Activated CD8-positive, alpha-beta T cell treated with anti-CD3 and anti-CD28 coated beads for 36 hours (primary cell): ENCODE measurements at regions not wholly inside any gene's neighbourhood (a gene's known extent, or its start where the extent isn't known, plus 50 kb on each side); places are given as distances from the start of the nearest gene placed in this dataset.

Experiments
- ATAC-seq: fragments of 200-7000 bp; cut with Tn5 transposase; one replicate; pipeline ENCODE4 v1.10.0; 2021; ENCODE audit warnings: mild to moderate bottlenecking, moderate library complexity
- CTCF ChIA-PET: fragments of 350-600 bp; sonication (Branson Sonifier 250); formaldehyde crosslinking; loops from one replicate; lab custom pipeline; 2021; ENCODE audit warnings: antibody characterized with exemption; lab: Charles Lee
- POLR2A ChIA-PET: fragments of 350-600 bp; sonication (Branson Sonifier 250); formaldehyde crosslinking; loops from one replicate; lab custom pipeline; 2021; ENCODE audit warnings: antibody characterized with exemption; lab: Charles Lee
- DNase-seq: peaks from one replicate; pipeline ENCODE4 v3.0.0-alpha.2; 2020
- H3K27ac Mint-ChIP-seq: one replicate; pipeline ENCODE4 v1.8.0; 2021; ENCODE audit warnings: mild to moderate bottlenecking, mixed read lengths
- H3K27me3 Mint-ChIP-seq: one replicate; pipeline ENCODE4 v1.8.0; 2021; ENCODE audit warnings: mixed read lengths
- H3K36me3 Mint-ChIP-seq: one replicate; pipeline ENCODE4 v1.8.0; 2021; ENCODE audit warnings: low read depth, mixed read lengths
- H3K4me1 Mint-ChIP-seq: one replicate; pipeline ENCODE4 v1.8.0; 2021; ENCODE audit warnings: low read depth, mixed read lengths
- H3K4me3 Mint-ChIP-seq: one replicate; pipeline ENCODE4 v1.8.0; 2021; ENCODE audit warnings: mild to moderate bottlenecking, moderate library complexity, mixed read lengths
- H3K9me3 Mint-ChIP-seq: one replicate; pipeline ENCODE4 v1.8.0; 2021; ENCODE audit warnings: mixed read lengths
- CTCF ChIP-seq: fragments of 200-600 bp; IDR thresholded peaks from one replicate; pipeline ENCODE4 v1.8.0; 2022; ENCODE audit warnings: antibody characterized with exemption, mild to moderate bottlenecking
- intact Hi-C: fragments of 100-400 bp; cut with micrococcal nuclease; formaldehyde crosslinking; loops from one replicate; pipeline ENCODE4 v1.10.0; 2022

DNA sequence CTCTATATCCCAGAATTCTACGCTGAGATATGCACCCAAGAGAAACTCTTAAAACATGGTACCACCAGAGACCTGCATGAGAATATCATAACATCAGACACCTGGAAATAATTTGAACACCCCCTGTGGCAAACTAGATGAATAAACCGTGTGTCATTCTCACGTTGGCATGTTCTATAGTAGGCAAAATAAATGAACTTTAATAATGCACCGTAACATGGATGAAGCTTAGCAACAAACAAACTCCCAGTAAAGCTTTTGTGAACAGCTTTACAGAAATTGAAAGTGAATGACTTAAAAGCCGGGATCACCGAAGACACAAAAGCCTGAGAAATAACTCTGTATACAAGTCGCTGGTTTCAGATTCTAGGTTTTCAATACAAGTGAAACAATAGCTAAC is 1166.8 kb upstream of the CITED2 start:
- intact Hi-C loops: no loop called here
- ChIA-PET CTCF (no interaction called here), POLR2A (no interaction called here)
- Mint-ChIP-seq H3K9me3 (peaks cover under 1% of the 10 kb centered on the region), H3K4me1 (no peaks in the 10 kb centered on the region), H3K27ac (no peak overlapping the region), H3K27me3 (peaks cover under 1% of the 10 kb centered on the region), H3K4me3 (no peak overlapping the region), H3K36me3 (no peaks in the 10 kb centered on the region)
- TF ChIP-seq CTCF: no peak
- ATAC-seq (no peak), DNase-seq (no peak)

- TF ChIP-seq CTCF: no peak
- peaks cover 2% of the 10 kb centered on the region for H3K27me3 Mint-ChIP-seq
- POLR2A ChIA-PET: no interaction called here
- H3K27ac Mint-ChIP-seq: no peak overlapping the region
- CTCF ChIA-PET: no interaction called here
- peaks cover 2% of the 10 kb centered on the region for H3K9me3 Mint-ChIP-seq
- ATAC-seq (no peak), DNase-seq (no peak)
- intact Hi-C loops: no loop called here
- no peaks in the 10 kb centered on the region for H3K4me1 Mint-ChIP-seq
- no peaks in the 10 kb centered on the region for H3K36me3 Mint-ChIP-seq
- H3K4me3 Mint-ChIP-seq: no peak overlapping the region
These were observed 1166.3 kb upstream of the CITED2 start for GRCh38 chr6:140540743-140541142.

- DNase-seq (no peak), ATAC-seq (no peak)
- Mint-ChIP-seq H3K4me3 (no peak overlapping the region), H3K27ac (no peak overlapping the region), H3K4me1 (no peaks in the 10 kb centered on the region), H3K36me3 (no peaks in the 10 kb centered on the region), H3K27me3 (peaks cover 2% of the 10 kb centered on the region), H3K9me3 (peaks cover 4% of the 10 kb centered on the region)
- TF ChIP-seq CTCF: no peak
- ChIA-PET CTCF (no interaction called here), POLR2A (no interaction called here)
- intact Hi-C loops: no loop called here
These were observed 1164.5 kb upstream of the CITED2 start for GRCh38 chr6:140538926-140539325.

GRCh38 chr6:140537834-140538705 is 1163.6 kb upstream of the CITED2 start:
- intact Hi-C loops: no loop called here
- Mint-ChIP-seq H3K4me1 (no peaks in the 10 kb centered on the region), H3K27me3 (peaks cover 2% of the 10 kb centered on the region), H3K4me3 (no peak overlapping the region), H3K27ac (no peak overlapping the region), H3K9me3 (peaks cover 4% of the 10 kb centered on the region), H3K36me3 (no peaks in the 10 kb centered on the region)
- ATAC-seq: no peak
- CTCF ChIA-PET: no interaction called here
- POLR2A ChIA-PET: no interaction called here
- DNase-seq: no peak
- no peak for TF ChIP-seq CTCF

- ChIA-PET CTCF (no interaction called here), POLR2A (no interaction called here)
- intact Hi-C loops: no loop called here
- H3K36me3 Mint-ChIP-seq: no peaks in the 10 kb centered on the region
- H3K4me3 Mint-ChIP-seq: no peak overlapping the region
- ATAC-seq: no peak
- no peak for DNase-seq
- no peaks in the 10 kb centered on the region for H3K4me1 Mint-ChIP-seq
- H3K27ac Mint-ChIP-seq: no peak overlapping the region
- H3K9me3 Mint-ChIP-seq: peaks cover 4% of the 10 kb centered on the region
- peaks cover 2% of the 10 kb centered on the region for H3K27me3 Mint-ChIP-seq
- no peak for TF ChIP-seq CTCF
These were observed 1162.8 kb upstream of the CITED2 start for GRCh38 chr6:140537211-140537610.
